ENCODE measurements at regions not wholly inside any gene's neighbourhood (a gene's known extent, or its start where the extent isn't known, plus 50 kb on each side); places are given as distances from the start of the nearest gene placed in this dataset.

DNA sequence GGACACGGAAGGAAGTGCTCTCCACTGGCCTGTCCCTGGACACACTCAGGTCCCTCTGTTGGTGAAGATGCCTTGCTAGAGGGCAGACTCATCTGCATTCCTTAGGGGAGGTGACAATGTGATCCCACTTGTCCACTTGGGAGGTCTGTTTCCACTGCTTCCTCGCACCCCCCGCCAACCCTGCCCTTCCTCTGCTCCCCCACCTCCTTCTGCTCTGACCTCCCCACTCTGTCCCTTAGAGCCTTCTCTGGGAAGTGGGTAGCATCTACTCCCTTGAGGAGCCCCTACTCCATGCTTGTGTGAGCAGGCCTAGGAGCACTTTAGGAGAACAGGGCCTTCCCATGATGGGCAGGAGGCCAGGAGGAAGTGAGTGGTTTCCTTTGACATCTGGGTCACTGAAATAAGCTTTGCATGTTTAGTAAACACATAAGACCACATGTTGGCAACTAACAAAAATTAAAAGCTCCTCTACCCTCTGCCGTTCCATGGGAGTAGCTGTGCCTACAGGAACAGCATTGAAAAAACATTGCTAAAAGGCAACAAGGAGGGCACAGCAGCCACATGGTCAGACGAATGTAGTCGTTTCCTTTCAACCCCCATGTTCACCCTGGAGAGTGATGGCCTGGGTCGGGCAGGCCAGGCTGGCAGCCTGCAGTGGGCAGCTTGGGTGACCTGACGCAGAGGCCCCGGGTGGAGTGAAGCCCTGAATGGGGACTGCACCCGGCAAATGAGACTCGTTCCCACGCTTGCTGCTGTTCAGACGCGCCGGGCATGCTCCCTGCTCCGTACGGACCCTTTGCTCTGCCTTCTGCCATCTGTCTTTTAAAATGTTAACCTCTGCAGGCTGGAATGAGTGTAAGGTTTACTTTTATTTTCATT is 634.0 kb downstream of the IRX1 start:
- TF ChIP-seq, protein P1, sequence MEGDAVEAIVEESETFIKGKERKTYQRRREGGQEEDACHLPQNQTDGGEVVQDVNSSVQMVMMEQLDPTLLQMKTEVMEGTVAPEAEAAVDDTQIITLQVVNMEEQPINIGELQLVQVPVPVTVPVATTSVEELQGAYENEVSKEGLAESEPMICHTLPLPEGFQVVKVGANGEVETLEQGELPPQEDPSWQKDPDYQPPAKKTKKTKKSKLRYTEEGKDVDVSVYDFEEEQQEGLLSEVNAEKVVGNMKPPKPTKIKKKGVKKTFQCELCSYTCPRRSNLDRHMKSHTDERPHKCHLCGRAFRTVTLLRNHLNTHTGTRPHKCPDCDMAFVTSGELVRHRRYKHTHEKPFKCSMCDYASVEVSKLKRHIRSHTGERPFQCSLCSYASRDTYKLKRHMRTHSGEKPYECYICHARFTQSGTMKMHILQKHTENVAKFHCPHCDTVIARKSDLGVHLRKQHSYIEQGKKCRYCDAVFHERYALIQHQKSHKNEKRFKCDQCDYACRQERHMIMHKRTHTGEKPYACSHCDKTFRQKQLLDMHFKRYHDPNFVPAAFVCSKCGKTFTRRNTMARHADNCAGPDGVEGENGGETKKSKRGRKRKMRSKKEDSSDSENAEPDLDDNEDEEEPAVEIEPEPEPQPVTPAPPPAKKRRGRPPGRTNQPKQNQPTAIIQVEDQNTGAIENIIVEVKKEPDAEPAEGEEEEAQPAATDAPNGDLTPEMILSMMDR (IDR thresholded peaks at IDR 0.05): no peak
- no peak for TF ChIP-seq POLR2A (IDR thresholded peaks at IDR 0.05)
- intact Hi-C loops (cut with DNase I): no loop called here
- Histone ChIP-seq H3K36me3 (no peaks in the 10 kb centered on the region), H3K4me1 (peaks cover 14 to 17% of the 10 kb centered on the region in 2 donors), H3K27me3 (no peaks in the 10 kb centered on the region), H3K27ac (no peak overlapping the region), H3K9me3 (no peaks in the 10 kb centered on the region), H3K4me3 (replicated peaks in 1 of 3) (no peak overlapping the region)
- peak; percentile 15 to 29 for DNase-seq
- WGBS, 2 donors: 80 to 84% methylated on average over 17 of the region's 17 CpGs

DNA sequence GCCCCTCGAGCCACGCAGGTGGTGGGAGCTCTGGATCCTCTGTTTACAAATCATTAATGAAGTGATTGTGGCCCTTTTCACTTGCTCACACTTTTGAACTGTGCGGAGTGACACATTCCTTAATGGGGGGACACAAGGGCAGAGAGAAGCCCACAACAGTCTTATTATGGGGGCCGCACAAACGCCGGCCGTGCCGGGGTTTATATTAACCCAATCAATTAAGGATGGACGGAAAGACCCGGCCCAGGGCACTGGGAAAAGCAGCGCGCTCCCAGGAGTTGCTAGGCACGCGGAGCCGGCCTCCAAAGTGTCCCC is 634.8 kb downstream of the IRX1 start:
- no peak for TF ChIP-seq POLR2A (IDR thresholded peaks at IDR 0.05)
- TF ChIP-seq, protein P1 (IDR thresholded peaks at IDR 0.05): no peak
- 78 to 92% methylated on average over 14 to 15 of the region's 15 CpGs for WGBS, 2 donors
- DNase-seq: no peak
- intact Hi-C loops (cut with DNase I): no loop called here
- no peak overlapping the region for H3K4me3 ChIP-seq (replicated peaks in 1 of 3)
- H3K36me3 ChIP-seq: no peaks in the 10 kb centered on the region
- H3K27ac ChIP-seq: no peak overlapping the region
- peaks cover 11 to 14% of the 10 kb centered on the region in 2 donors for H3K4me1 ChIP-seq
- H3K9me3 ChIP-seq: no peaks in the 10 kb centered on the region
- no peaks in the 10 kb centered on the region for H3K27me3 ChIP-seq

DNA sequence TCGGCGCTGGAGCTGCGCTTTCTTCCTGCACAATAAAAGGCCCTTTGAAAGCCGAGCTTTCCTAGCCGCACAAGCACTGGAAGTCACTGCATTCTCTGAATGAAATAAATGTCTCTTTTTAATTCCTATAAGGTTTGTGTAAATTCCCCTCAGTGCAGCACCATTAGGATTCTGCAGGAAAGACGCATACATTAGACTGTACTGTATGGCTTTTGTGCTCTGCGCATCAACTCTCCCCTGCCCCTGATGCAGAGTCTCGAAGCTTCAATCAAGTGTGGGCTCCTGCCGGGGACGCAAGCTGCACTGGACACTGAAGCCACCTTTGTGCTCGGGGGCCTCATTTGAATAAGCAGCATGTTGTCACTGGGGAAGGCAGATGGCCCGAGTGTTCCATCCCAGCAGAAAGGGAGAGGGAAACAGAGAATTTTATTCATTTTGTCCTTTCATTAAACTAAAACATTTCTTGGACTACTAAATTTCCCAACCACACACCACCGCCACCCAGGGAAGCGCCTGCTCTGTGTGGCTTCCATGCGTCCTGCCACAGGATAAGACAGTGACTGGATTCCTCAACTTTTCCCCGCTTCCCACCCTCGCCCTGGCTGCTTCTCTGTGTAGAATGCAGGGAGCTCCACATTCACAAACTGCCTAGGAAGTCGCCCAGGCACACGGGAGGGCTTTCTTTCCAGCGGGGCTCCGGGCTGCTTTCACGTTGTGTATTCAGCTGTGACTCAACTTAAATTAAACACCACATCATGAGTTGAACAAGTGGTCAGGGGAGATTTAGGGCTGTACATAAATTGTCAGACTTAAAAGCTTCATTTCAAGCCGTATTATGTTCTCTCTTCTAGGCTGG is 635.4 kb downstream of the IRX1 start:
- H3K4me3 ChIP-seq (replicated peaks in 1 of 3): no peak overlapping the region
- DNase-seq: no peak
- intact Hi-C loops (cut with DNase I): no loop called here
- no peaks in the 10 kb centered on the region for H3K9me3 ChIP-seq
- H3K36me3 ChIP-seq: no peaks in the 10 kb centered on the region
- H3K27me3 ChIP-seq: no peaks in the 10 kb centered on the region
- H3K27ac ChIP-seq: no peak overlapping the region
- H3K4me1 ChIP-seq: peaks cover 11 to 14% of the 10 kb centered on the region in 2 donors
- WGBS, 2 donors: 68 to 70% methylated on average over 23 of the region's 23 CpGs
- TF ChIP-seq, protein P1 (IDR thresholded peaks at IDR 0.05): no peak
- no peak for TF ChIP-seq POLR2A (IDR thresholded peaks at IDR 0.05)

DNA sequence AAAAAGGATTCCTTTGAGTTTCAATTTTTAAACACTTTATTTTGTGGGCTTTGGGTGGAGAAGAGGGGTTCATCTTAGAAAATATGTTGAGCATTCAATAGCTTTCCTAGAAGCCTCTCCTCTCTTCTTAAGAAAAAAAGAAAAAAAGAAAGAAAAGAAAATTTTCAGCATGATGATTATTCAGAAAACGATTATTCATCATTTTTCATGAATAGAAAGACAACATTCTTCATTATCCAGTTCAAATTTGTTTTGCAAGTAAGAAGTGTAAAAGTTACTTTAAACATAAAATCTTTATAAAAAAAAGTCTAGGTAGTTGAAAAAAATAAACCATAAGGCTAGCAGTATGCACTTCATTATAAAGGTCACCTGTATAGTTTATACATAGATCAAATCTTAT is 636.5 kb downstream of the IRX1 start:
- peaks cover 11 to 14% of the 10 kb centered on the region in 2 donors for H3K4me1 ChIP-seq
- H3K36me3 ChIP-seq: no peaks in the 10 kb centered on the region
- no peak overlapping the region for H3K4me3 ChIP-seq (replicated peaks in 1 of 3)
- H3K9me3 ChIP-seq: no peaks in the 10 kb centered on the region
- H3K27me3 ChIP-seq: no peaks in the 10 kb centered on the region
- H3K27ac ChIP-seq: no peak overlapping the region
- intact Hi-C loops (cut with DNase I): no loop called here
- WGBS, 2 donors: 78 to 81% methylated on average over 1 of the region's 1 CpG
- no peak for DNase-seq
- TF ChIP-seq, protein P1 (IDR thresholded peaks at IDR 0.05): no peak
- no peak for TF ChIP-seq POLR2A (IDR thresholded peaks at IDR 0.05)

DNA sequence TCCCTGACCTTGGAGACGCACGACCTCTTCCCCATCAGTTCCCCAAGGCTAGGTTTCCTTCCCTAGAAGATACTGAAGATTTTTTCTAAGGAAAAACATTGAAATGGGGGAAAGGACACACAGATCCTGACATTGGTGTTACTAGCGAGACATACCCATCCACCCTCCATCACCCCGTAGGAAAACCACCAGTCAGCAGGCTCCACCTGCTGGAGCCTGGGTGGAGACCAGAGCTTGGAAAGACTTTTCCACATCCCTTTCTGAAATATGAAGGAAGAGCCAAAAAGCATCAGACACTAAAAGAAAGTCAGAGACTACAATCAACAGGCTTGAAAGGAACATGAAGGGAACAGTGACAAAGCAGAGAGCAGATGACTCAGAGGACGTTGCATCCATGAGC is 638.0 kb downstream of the IRX1 start:
- intact Hi-C loops (cut with DNase I): no loop called here
- Histone ChIP-seq H3K4me1 (peaks cover 10 to 14% of the 10 kb centered on the region in 2 donors), H3K27ac (no peak overlapping the region), H3K36me3 (no peaks in the 10 kb centered on the region), H3K27me3 (no peaks in the 10 kb centered on the region), H3K4me3 (replicated peaks in 1 of 3) (no peak overlapping the region), H3K9me3 (no peaks in the 10 kb centered on the region)
- 86% methylated on average over 5 of the region's 5 CpGs for WGBS, 2 donors
- TF ChIP-seq, protein P1 (IDR thresholded peaks at IDR 0.05): no peak
- TF ChIP-seq POLR2A (IDR thresholded peaks at IDR 0.05): no peak
- no peak for DNase-seq

Data from thyroid gland (tissue), 4 donors.